Muscle of leg (tissue), 3 donors: ENCODE measurements at regions not wholly inside any gene's neighbourhood (a gene's known extent, or its start where the extent isn't known, plus 50 kb on each side); places are given as distances from the start of the nearest gene placed in this dataset.

Experiments
- DNase-seq: peaks from one replicate; pipeline ENCODE4 v3.0.0; 2013
- H3K27ac ChIP-seq: one replicate; pipeline ENCODE4 v1.5.1; 2013; ENCODE audit warnings: mild to moderate bottlenecking, low read length, control low read depth
- H3K27me3 ChIP-seq: one replicate; pipeline ENCODE4 v1.6.1; 2013; ENCODE audit warnings: low read length; ENCODE audit not compliant: control insufficient read depth, insufficient read depth
- H3K36me3 ChIP-seq: one replicate; pipeline ENCODE4 v1.6.1; 2013; ENCODE audit warnings: low read length; ENCODE audit not compliant: control insufficient read depth, insufficient read depth
- H3K4me1 ChIP-seq: one replicate; pipeline ENCODE4 v1.6.1; 2013; ENCODE audit warnings: low read length; ENCODE audit not compliant: control insufficient read depth, insufficient read depth
- H3K4me3 ChIP-seq: one replicate; pipeline ENCODE4 v1.5.1; 2013; ENCODE audit warnings: low read length, control low read depth
- H3K9me3 ChIP-seq: replicated peaks from 2 replicates; pipeline ENCODE4 v1.6.1; 2013; ENCODE audit warnings: low read depth, low read length; ENCODE audit not compliant: control insufficient read depth
- WGBS: methylation state at CpG from one replicate; pipeline ENCODE4 v1.1.5; 2013; ENCODE audit warnings: missing lambda C conversion rate; ENCODE audit not compliant: insufficient coverage; 5-methylcytosine and 5-hydroxymethylcytosine counted together

DNA sequence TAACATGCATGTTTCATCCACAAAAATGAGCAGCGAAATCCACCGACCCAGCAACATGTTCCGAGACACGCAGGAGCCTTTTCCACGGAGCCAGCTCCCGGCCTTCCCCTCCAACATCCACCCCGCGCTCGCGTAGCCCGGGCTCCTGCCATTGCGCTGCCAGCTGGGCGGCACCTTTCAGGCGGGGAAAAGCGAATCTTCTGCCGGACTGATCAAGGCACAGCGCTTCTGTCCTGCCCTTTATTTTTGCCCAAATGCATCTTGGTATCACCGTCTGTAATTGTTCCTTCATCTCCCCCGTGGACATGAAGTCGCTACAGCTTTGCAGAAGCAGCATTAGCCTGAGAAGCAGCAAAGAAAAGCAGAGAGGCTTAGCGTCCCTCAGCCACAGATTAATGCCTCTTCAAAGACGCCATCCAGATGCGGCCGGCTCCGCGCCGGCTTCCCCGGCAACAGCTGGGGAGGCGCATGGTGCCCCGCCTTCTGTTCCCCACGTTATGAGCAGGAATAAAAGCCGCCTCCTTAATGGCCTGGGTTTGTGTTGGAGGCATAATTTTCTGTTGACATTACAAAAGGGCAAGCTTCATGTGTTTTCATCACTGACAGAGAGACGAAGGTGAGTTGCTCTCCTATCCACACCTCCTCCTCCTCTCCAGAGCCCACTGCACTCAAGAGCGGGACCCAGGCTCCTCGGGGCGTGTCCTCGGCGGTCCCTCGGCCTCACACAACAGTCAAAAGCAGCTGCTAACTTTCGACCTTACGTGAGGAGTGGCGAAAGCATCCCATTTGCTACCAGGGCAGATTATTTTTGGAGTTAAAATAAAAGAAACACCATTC, 122.1 kb upstream of the SALL3 start:
- no peaks in the 10 kb centered on the region for H3K36me3 ChIP-seq
- no peak for DNase-seq
- no peaks in the 10 kb centered on the region for H3K9me3 ChIP-seq
- H3K4me1 ChIP-seq: no peaks in the 10 kb centered on the region
- H3K4me3 ChIP-seq: no peak overlapping the region
- H3K27ac ChIP-seq: no peak overlapping the region
- peaks cover 26% of the 10 kb centered on the region for H3K27me3 ChIP-seq
- 62% methylated on average over 23 of the region's 42 CpGs for whole genome bisulfite sequencing

GRCh38 chr18:78859686-78860085, 119.9 kb upstream of the SALL3 start:
- H3K27ac ChIP-seq: no peak overlapping the region
- no peaks in the 10 kb centered on the region for H3K36me3 ChIP-seq
- no peaks in the 10 kb centered on the region for H3K4me1 ChIP-seq
- no peaks in the 10 kb centered on the region for H3K9me3 ChIP-seq
- WGBS: 87% methylated on average over 9 of the region's 11 CpGs
- H3K27me3 ChIP-seq: peaks cover 29% of the 10 kb centered on the region
- no peak for DNase-seq
- H3K4me3 ChIP-seq: no peak overlapping the region

GRCh38 chr18:78860117-78860516, 119.5 kb upstream of the SALL3 start:
- no peaks in the 10 kb centered on the region for H3K9me3 ChIP-seq
- H3K27ac ChIP-seq: no peak overlapping the region
- DNase-seq: no peak
- H3K4me1 ChIP-seq: no peaks in the 10 kb centered on the region
- H3K36me3 ChIP-seq: no peaks in the 10 kb centered on the region
- no peak overlapping the region for H3K4me3 ChIP-seq
- H3K27me3 ChIP-seq: peaks cover 29% of the 10 kb centered on the region
- 79% methylated on average over 11 of the region's 11 CpGs for WGBS

DNA sequence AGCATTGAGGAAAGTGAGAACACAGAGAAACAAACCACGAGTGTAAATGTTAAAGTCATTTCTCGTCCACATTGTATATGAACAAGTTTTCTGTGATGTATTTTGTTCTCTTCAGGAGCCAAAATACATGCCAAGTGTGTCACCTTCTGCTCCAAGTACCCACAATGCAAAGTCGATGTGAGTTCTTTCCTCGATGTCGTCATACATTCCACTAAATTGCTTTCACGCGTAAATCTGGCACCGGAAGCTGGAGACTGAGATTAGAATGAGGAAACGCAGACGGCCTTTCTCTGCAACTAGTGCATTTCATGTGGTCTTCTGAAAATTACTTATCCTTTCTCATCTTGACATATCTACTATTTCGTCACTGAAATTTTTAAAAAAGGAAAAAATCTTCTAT, 118.5 kb upstream of the SALL3 start:
- Histone ChIP-seq H3K4me1 (no peaks in the 10 kb centered on the region), H3K27ac (no peak overlapping the region), H3K4me3 (no peak overlapping the region), H3K36me3 (no peaks in the 10 kb centered on the region), H3K9me3 (no peaks in the 10 kb centered on the region), H3K27me3 (peaks cover 32% of the 10 kb centered on the region)
- WGBS: 67% methylated on average over 3 of the region's 11 CpGs
- DNase-seq: peak; percentile 38

DNA sequence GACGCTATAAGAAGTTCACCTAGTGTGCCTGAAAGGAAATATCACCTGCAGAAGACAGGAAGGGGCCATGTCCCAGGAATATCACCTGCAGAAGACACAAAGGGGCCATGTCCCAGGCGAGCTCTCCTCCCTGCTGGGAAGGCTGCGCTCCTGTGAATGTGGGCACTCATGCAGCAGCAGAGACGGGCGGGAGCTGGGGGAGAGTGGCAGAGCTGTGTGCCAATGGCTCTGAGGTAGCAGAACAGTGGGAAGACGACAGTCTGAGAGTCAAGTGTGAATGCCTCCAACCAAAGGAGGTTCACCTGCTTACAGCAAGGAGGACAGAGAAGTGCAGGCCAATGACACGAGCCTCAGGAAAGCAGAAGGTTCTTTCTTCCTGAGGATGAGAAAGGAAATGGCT, 117.9 kb upstream of the SALL3 start:
- Histone ChIP-seq H3K27me3 (peaks cover 29% of the 10 kb centered on the region), H3K9me3 (no peaks in the 10 kb centered on the region), H3K27ac (no peak overlapping the region), H3K4me1 (no peaks in the 10 kb centered on the region), H3K36me3 (no peaks in the 10 kb centered on the region), H3K4me3 (no peak overlapping the region)
- no peak for DNase-seq
- 77% methylated on average over 7 of the region's 7 CpGs for WGBS

DNA sequence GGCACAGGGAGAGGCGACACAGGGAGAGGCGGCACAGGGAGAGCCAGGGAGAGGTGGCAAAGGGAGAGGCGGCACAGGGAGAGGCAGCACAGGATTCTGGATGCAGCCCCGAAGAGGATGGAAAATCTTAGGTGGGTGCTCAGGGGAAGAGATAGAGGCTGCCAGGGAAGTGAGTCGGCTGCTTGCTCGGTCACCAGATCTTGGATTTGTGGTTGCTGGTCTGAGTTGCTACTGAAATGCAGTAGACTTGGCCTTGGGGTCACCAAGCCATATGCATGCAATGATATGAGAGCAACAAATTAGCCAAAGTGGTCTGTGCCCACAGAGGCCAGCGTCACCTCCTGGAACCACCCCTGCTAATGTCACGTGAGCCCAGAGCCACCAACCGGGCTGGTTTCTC, 117.2 kb upstream of the SALL3 start:
- H3K4me3 ChIP-seq: no peak overlapping the region
- no peaks in the 10 kb centered on the region for H3K4me1 ChIP-seq
- no peaks in the 10 kb centered on the region for H3K9me3 ChIP-seq
- 82% methylated on average over 8 of the region's 9 CpGs for whole genome bisulfite sequencing
- DNase-seq: no peak
- peaks cover 22% of the 10 kb centered on the region for H3K27me3 ChIP-seq
- no peaks in the 10 kb centered on the region for H3K36me3 ChIP-seq
- H3K27ac ChIP-seq: no peak overlapping the region

DNA sequence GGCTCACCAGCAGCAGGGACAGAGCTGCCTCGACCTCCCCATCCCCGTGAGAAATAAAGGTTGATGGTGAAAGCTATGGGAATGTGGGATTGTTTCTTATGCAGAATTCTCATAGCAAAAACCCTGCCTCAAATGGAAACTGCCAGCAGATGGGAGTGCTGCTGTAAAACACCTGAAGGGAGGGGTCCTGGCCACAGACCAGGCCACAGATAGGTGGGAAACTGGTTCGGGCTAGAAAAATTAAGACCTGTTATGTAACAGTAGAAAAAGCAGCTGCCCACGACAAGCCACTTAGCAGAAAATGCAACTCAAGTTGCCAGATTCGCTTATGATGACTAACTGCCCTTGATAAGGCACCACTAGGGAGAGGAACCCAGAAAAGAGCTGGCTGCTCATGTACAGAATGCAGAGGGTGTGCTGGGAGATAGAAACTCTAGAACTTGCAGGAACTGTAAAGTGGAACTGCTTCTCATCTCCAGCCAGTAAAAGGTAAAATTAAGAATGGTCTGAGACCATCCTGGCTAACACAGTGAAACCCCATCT, 114.5 kb upstream of the SALL3 start:
- Histone ChIP-seq H3K9me3 (no peaks in the 10 kb centered on the region), H3K27ac (no peak overlapping the region), H3K4me1 (no peaks in the 10 kb centered on the region), H3K27me3 (peaks cover 17% of the 10 kb centered on the region), H3K36me3 (no peaks in the 10 kb centered on the region), H3K4me3 (no peak overlapping the region)
- 87% methylated on average over 3 of the region's 5 CpGs for WGBS
- no peak for DNase-seq

GRCh38 chr18:78865771-78866310, 113.8 kb upstream of the SALL3 start:
- Histone ChIP-seq H3K36me3 (no peaks in the 10 kb centered on the region), H3K27me3 (peaks cover 17% of the 10 kb centered on the region), H3K4me1 (no peaks in the 10 kb centered on the region), H3K4me3 (no peak overlapping the region), H3K9me3 (no peaks in the 10 kb centered on the region), H3K27ac (no peak overlapping the region)
- DNase-seq: no peak
- WGBS: 88% methylated on average over 14 of the region's 14 CpGs

DNA sequence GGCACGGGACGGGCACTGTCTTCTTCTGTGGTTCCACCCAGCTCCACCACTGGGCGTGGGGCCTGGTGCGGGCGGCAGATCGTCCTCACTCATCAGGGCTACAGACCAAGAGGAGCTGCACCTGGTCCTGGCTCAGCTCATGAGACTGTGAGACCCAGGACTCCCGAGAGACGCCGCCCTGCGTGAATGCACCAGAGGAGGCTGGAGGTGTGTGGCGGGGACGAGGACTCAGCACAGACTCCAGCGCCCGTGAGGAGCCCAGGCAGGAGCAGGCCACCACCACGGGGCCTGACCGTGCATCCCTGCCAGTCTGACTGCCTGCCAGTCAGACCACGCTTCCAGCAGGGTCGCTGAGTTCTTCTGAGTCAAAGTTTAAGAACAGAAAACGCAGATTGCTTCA, 112.5 kb upstream of the SALL3 start:
- no peaks in the 10 kb centered on the region for H3K4me1 ChIP-seq
- no peaks in the 10 kb centered on the region for H3K9me3 ChIP-seq
- DNase-seq: no peak
- peaks cover 19% of the 10 kb centered on the region for H3K27me3 ChIP-seq
- no peak overlapping the region for H3K27ac ChIP-seq
- 78% methylated on average over 17 of the region's 19 CpGs for WGBS
- H3K4me3 ChIP-seq: no peak overlapping the region
- no peaks in the 10 kb centered on the region for H3K36me3 ChIP-seq

DNA sequence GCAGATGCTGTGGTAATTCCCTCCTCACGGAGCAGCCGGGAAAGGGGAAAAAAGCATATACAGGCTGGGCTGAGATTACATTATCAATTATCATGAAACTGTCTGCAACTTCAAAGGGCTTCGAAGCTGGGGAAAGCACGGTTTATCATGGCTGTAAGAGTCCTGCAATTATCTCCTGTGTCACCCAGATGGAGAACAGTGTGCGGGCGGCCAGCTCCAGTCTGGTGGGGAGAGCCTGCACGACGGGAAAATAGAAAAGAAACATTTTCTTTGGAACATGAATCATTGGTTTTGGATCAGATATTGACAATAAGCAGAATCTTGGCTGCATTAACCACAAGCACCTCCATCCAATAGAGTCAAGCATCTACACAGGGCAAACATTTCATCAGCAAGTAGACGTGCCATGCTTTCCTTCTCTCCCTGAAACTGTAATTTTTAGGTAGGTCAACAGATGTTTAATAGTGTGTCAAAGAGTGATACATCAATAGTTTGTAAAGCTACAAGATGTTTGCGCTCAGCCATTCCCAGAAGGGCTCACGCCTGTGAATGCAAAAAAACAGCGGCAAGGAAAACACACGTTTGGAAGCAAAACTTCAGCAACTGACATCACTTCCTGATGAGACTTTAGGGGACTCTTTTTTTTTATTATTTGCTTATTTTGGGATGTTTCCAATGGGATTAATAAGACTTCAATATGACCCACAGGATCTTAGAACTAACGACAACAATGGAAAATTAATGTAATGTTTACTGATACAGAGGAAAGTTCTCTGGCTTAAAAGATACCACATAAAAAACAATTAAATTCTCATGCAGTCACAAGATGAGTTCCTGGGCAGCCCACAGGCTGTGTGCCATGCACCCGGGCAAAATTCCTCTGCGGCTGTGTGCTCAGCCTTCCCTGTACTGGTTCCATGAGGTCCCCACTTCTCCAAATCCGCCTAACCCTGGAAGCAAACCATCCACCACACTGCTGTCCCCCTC, 111.0 kb upstream of the SALL3 start:
- H3K4me3 ChIP-seq: no peak overlapping the region
- H3K9me3 ChIP-seq: no peaks in the 10 kb centered on the region
- H3K4me1 ChIP-seq: no peaks in the 10 kb centered on the region
- 48% methylated on average over 8 of the region's 17 CpGs for WGBS
- H3K27me3 ChIP-seq: peaks cover 19% of the 10 kb centered on the region
- H3K27ac ChIP-seq: no peak overlapping the region
- peak; percentile 73 for DNase-seq
- no peaks in the 10 kb centered on the region for H3K36me3 ChIP-seq
